Fibroblast of lung (primary cell): ENCODE measurements at regions not wholly inside any gene's neighbourhood (a gene's known extent, or its start where the extent isn't known, plus 50 kb on each side); places are given as distances from the start of the nearest gene placed in this dataset.

ENCODE experiments used
- EZH2 ChIP-seq: IDR thresholded peaks from 2 replicates; pipeline ENCODE4 v1.5.1; 2012; ENCODE audit warnings: low read length, control low read depth, mild to moderate bottlenecking; ENCODE audit errors: missing control alignments
- TF ChIP-seq, protein P1 (sequence below), 2 donors: IDR thresholded peaks in 1 of 2; conservative IDR thresholded peaks in 1 of 2; 1 replicate in 1 of 2; 2 replicates in 1 of 2; pipeline ENCODE4 v1.5.1; 2011 to 2012; ENCODE audit warnings: low read length in 2 of 2, control low read depth in 1 of 2, inconsistent platforms in 1 of 2, low read depth in 1 of 2, mild to moderate bottlenecking in 1 of 2

DNA sequence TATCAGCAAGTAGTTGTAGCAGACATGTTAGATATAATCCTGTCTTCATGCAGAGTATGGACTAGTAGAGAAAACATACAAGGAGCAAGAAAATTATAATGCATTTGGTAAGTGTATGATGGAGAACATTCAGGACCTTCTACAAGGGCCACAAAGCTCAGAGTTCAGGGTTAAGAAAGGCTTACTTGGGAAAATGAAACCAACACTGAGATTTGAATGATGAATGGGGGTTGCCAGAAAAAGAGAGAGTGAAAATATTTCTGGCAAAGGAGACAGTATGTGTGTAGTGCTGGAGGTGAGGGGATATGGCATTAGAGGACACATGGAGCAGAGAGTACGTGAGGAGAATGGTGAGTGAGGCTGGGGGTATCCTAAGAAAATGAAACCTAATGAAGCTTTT lies 169.8 kb upstream of the STK32A start:
- TF ChIP-seq, protein P1, sequence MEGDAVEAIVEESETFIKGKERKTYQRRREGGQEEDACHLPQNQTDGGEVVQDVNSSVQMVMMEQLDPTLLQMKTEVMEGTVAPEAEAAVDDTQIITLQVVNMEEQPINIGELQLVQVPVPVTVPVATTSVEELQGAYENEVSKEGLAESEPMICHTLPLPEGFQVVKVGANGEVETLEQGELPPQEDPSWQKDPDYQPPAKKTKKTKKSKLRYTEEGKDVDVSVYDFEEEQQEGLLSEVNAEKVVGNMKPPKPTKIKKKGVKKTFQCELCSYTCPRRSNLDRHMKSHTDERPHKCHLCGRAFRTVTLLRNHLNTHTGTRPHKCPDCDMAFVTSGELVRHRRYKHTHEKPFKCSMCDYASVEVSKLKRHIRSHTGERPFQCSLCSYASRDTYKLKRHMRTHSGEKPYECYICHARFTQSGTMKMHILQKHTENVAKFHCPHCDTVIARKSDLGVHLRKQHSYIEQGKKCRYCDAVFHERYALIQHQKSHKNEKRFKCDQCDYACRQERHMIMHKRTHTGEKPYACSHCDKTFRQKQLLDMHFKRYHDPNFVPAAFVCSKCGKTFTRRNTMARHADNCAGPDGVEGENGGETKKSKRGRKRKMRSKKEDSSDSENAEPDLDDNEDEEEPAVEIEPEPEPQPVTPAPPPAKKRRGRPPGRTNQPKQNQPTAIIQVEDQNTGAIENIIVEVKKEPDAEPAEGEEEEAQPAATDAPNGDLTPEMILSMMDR (conservative IDR thresholded peaks at IDR 0.05 in 1 of 2, IDR thresholded peaks at IDR 0.05 in 1 of 2; ENCODE audit: low read depth in 1 of 2, low read length in 2 of 2), result no peak
- no peak for TF ChIP-seq EZH2
